ENCODE measurements at regions not wholly inside any gene's neighbourhood (a gene's known extent, or its start where the extent isn't known, plus 50 kb on each side); places are given as distances from the start of the nearest gene placed in this dataset.

DNA sequence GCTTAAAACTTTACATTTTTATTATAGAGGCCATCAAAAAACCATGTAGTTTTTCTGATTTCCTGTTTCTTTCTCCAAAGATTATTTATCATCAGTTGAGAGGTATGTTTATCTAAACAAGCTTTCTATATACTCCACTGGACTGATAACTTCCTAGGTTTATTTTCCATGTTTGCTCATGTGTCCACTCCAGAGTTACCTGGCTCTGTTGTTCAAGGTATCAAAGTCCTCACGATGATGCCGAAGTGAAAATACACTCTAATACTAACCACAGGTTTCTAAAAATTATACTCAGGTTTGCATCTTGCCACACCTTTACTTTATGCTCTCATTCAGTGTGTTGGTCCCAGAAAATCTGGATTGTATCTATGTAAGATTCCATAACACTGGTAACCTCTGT lies 287.9 kb upstream of the GULP1 start:
- WGBS (ENCODE audit: insufficient coverage) = 50% methylated on average over 2 of the region's 2 CpGs
- no peak overlapping the region for H3K27ac ChIP-seq (ENCODE audit: insufficient read depth in 1 of 2, low read depth in 1 of 2, low read length in 2 of 2, poor library complexity in 1 of 2, severe bottlenecking in 2 of 2)
- no peak for DNase-seq
- CTCF ChIA-PET = no interaction called here
- no peaks in the 10 kb centered on the region for H3K27me3 ChIP-seq (replicated peaks in 2 of 5; ENCODE audit: control insufficient read depth in 4 of 5, insufficient read depth in 5 of 5, low read length in 4 of 5)
- H3K36me3 ChIP-seq (ENCODE audit: control insufficient read depth in 4 of 4, insufficient read depth in 4 of 4, low read length in 3 of 4) = no peaks in the 10 kb centered on the region
- H3K9me3 ChIP-seq (ENCODE audit: control extremely low read depth in 1 of 5, control insufficient read depth in 4 of 5, insufficient read depth in 2 of 5, low read depth in 1 of 5, low read length in 4 of 5) = no peaks in the 10 kb centered on the region
- no peak overlapping the region for H3K4me3 ChIP-seq (ENCODE audit: control insufficient read depth in 1 of 7, extremely low read depth in 1 of 7, insufficient read depth in 4 of 7, low read depth in 2 of 7, low read length in 6 of 7)
- POLR2A ChIA-PET = no interaction called here
- no peaks in the 10 kb centered on the region for H3K4me1 ChIP-seq (ENCODE audit: control extremely low read depth in 1 of 4, control insufficient read depth in 4 of 4, insufficient read depth in 4 of 4, low read length in 3 of 4)

GRCh38 chr2:188013767-188014166 lies 277.9 kb upstream of the GULP1 start:
- CTCF ChIA-PET = no interaction called here
- Histone ChIP-seq H3K36me3 (ENCODE audit: control insufficient read depth in 4 of 4, insufficient read depth in 4 of 4, low read length in 3 of 4) (no peaks in the 10 kb centered on the region), H3K4me3 (ENCODE audit: control insufficient read depth in 1 of 7, extremely low read depth in 1 of 7, insufficient read depth in 4 of 7, low read depth in 2 of 7, low read length in 6 of 7) (no peak overlapping the region), H3K4me1 (ENCODE audit: control extremely low read depth in 1 of 4, control insufficient read depth in 4 of 4, insufficient read depth in 4 of 4, low read length in 3 of 4) (no peaks in the 10 kb centered on the region), H3K27me3 (replicated peaks in 2 of 5; ENCODE audit: control insufficient read depth in 4 of 5, insufficient read depth in 5 of 5, low read length in 4 of 5) (no peaks in the 10 kb centered on the region), H3K27ac (ENCODE audit: insufficient read depth in 1 of 2, low read depth in 1 of 2, low read length in 2 of 2, poor library complexity in 1 of 2, severe bottlenecking in 2 of 2) (no peak overlapping the region), H3K9me3 (ENCODE audit: control extremely low read depth in 1 of 5, control insufficient read depth in 4 of 5, insufficient read depth in 2 of 5, low read depth in 1 of 5, low read length in 4 of 5) (no peaks in the 10 kb centered on the region)
- POLR2A ChIA-PET = no interaction called here
- no peak for DNase-seq

DNA sequence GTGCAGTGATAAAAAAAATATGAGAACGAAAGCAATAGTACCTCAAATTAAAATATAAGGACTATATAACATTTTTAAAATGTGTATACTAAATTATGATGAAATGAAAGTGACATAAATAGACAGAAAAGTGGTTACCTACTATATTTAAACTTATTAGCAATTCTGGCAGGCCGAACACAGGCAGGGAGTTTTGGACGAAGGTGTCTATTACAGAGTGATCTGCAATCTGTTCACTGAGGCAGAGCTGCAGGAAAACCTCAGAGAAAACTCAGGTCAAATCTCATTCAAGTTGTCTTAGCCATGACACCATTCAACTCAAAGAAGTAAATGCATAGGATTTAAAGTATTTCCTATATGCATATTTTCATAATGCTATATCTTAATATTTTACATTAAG lies 274.8 kb upstream of the GULP1 start:
- ChIA-PET POLR2A (no interaction called here), CTCF (interaction anchor here (1.5 kb wide), 1 partner anchor 11 kb away, joined by 3 read pairs; no protein-coding TSS in a partner anchor)
- 80% methylated on average over 1 of the region's 3 CpGs for WGBS (ENCODE audit: insufficient coverage)
- no peak for DNase-seq
- H3K4me3 ChIP-seq (ENCODE audit: control insufficient read depth in 1 of 7, extremely low read depth in 1 of 7, insufficient read depth in 4 of 7, low read depth in 2 of 7, low read length in 6 of 7) = no peak overlapping the region
- no peaks in the 10 kb centered on the region for H3K36me3 ChIP-seq (ENCODE audit: control insufficient read depth in 4 of 4, insufficient read depth in 4 of 4, low read length in 3 of 4)
- H3K4me1 ChIP-seq (ENCODE audit: control extremely low read depth in 1 of 4, control insufficient read depth in 4 of 4, insufficient read depth in 4 of 4, low read length in 3 of 4) = no peaks in the 10 kb centered on the region
- H3K27me3 ChIP-seq (replicated peaks in 2 of 5; ENCODE audit: control insufficient read depth in 4 of 5, insufficient read depth in 5 of 5, low read length in 4 of 5) = no peaks in the 10 kb centered on the region
- H3K27ac ChIP-seq (ENCODE audit: insufficient read depth in 1 of 2, low read depth in 1 of 2, low read length in 2 of 2, poor library complexity in 1 of 2, severe bottlenecking in 2 of 2) = no peak overlapping the region
- peaks cover 0 to 10% (median 0%) of the 10 kb centered on the region in 5 experiments for H3K9me3 ChIP-seq (ENCODE audit: control extremely low read depth in 1 of 5, control insufficient read depth in 4 of 5, insufficient read depth in 2 of 5, low read depth in 1 of 5, low read length in 4 of 5)

DNA sequence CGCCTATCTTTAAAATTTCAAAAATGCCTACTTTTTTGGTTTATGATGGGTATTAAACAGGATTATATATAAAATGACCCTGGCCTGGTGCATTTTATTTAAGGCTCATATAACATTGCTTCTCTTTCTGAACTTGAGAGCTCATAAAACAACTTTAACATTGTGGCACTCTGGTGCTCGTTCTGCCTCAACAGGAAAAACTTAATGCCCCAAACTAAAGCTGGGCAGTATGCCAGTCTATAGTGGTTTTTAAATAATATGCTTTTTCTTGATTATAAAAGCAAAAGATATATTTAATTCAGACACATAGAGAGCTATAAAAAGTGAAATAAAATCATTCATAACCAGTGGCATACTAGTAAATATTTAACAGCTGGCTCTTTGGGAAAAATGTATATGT lies 269.3 kb upstream of the GULP1 start:
- WGBS (ENCODE audit: insufficient coverage) = no CpG with 5 or more reads among the region's 2 CpGs
- no peaks in the 10 kb centered on the region for H3K4me1 ChIP-seq (ENCODE audit: control extremely low read depth in 1 of 4, control insufficient read depth in 4 of 4, insufficient read depth in 4 of 4, low read length in 3 of 4)
- no peaks in the 10 kb centered on the region for H3K27me3 ChIP-seq (replicated peaks in 2 of 5; ENCODE audit: control insufficient read depth in 4 of 5, insufficient read depth in 5 of 5, low read length in 4 of 5)
- no peaks in the 10 kb centered on the region for H3K36me3 ChIP-seq (ENCODE audit: control insufficient read depth in 4 of 4, insufficient read depth in 4 of 4, low read length in 3 of 4)
- H3K4me3 ChIP-seq (ENCODE audit: control insufficient read depth in 1 of 7, extremely low read depth in 1 of 7, insufficient read depth in 4 of 7, low read depth in 2 of 7, low read length in 6 of 7) = no peak overlapping the region
- H3K9me3 ChIP-seq (ENCODE audit: control extremely low read depth in 1 of 5, control insufficient read depth in 4 of 5, insufficient read depth in 2 of 5, low read depth in 1 of 5, low read length in 4 of 5) = peaks cover 0 to 10% (median 0%) of the 10 kb centered on the region in 5 experiments
- ChIA-PET POLR2A (no interaction called here), CTCF (no interaction called here)
- no peak overlapping the region for H3K27ac ChIP-seq (ENCODE audit: insufficient read depth in 1 of 2, low read depth in 1 of 2, low read length in 2 of 2, poor library complexity in 1 of 2, severe bottlenecking in 2 of 2)
- no peak for DNase-seq

GRCh38 chr2:188023035-188023434 lies 268.6 kb upstream of the GULP1 start:
- no peaks in the 10 kb centered on the region for H3K4me1 ChIP-seq (ENCODE audit: control extremely low read depth in 1 of 4, control insufficient read depth in 4 of 4, insufficient read depth in 4 of 4, low read length in 3 of 4)
- no peaks in the 10 kb centered on the region for H3K27me3 ChIP-seq (replicated peaks in 2 of 5; ENCODE audit: control insufficient read depth in 4 of 5, insufficient read depth in 5 of 5, low read length in 4 of 5)
- ChIA-PET CTCF (no interaction called here), POLR2A (no interaction called here)
- H3K9me3 ChIP-seq (ENCODE audit: control extremely low read depth in 1 of 5, control insufficient read depth in 4 of 5, insufficient read depth in 2 of 5, low read depth in 1 of 5, low read length in 4 of 5) = peaks cover 0 to 10% (median 0%) of the 10 kb centered on the region in 5 experiments
- H3K36me3 ChIP-seq (ENCODE audit: control insufficient read depth in 4 of 4, insufficient read depth in 4 of 4, low read length in 3 of 4) = no peaks in the 10 kb centered on the region
- H3K27ac ChIP-seq (ENCODE audit: insufficient read depth in 1 of 2, low read depth in 1 of 2, low read length in 2 of 2, poor library complexity in 1 of 2, severe bottlenecking in 2 of 2) = no peak overlapping the region
- WGBS (ENCODE audit: insufficient coverage) = no CpG with 5 or more reads among the region's 1 CpG
- no peak for DNase-seq
- no peak overlapping the region for H3K4me3 ChIP-seq (ENCODE audit: control insufficient read depth in 1 of 7, extremely low read depth in 1 of 7, insufficient read depth in 4 of 7, low read depth in 2 of 7, low read length in 6 of 7)

DNA sequence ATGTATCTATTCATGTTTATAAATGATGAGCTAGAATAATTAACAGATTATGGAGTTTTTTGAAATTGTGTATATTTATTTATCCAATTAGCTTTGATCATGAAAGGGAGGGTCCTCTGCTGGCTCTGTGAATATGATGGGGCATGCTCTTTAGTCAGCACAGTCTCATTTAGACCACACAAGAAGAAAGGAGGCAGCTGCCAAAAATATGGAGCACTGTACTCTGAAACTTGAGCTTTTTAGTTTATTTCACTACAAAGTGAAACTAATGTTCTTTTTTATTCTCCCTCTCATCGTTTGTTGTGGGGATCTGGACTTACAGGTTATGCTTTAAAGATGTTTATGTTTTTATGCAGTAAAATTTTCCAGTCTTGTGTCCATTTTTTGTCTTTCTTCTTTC lies 266.9 kb upstream of the GULP1 start:
- no peak overlapping the region for H3K4me3 ChIP-seq (ENCODE audit: control insufficient read depth in 1 of 7, extremely low read depth in 1 of 7, insufficient read depth in 4 of 7, low read depth in 2 of 7, low read length in 6 of 7)
- H3K9me3 ChIP-seq (ENCODE audit: control extremely low read depth in 1 of 5, control insufficient read depth in 4 of 5, insufficient read depth in 2 of 5, low read depth in 1 of 5, low read length in 4 of 5) = peaks cover 0 to 5% (median 0%) of the 10 kb centered on the region in 5 experiments
- DNase-seq = no peak
- ChIA-PET POLR2A (no interaction called here), CTCF (no interaction called here)
- WGBS (ENCODE audit: insufficient coverage) = no CpG with 5 or more reads among the region's 1 CpG
- no peaks in the 10 kb centered on the region for H3K27me3 ChIP-seq (replicated peaks in 2 of 5; ENCODE audit: control insufficient read depth in 4 of 5, insufficient read depth in 5 of 5, low read length in 4 of 5)
- no peaks in the 10 kb centered on the region for H3K4me1 ChIP-seq (ENCODE audit: control extremely low read depth in 1 of 4, control insufficient read depth in 4 of 4, insufficient read depth in 4 of 4, low read length in 3 of 4)
- H3K36me3 ChIP-seq (ENCODE audit: control insufficient read depth in 4 of 4, insufficient read depth in 4 of 4, low read length in 3 of 4) = no peaks in the 10 kb centered on the region
- no peak overlapping the region for H3K27ac ChIP-seq (ENCODE audit: insufficient read depth in 1 of 2, low read depth in 1 of 2, low read length in 2 of 2, poor library complexity in 1 of 2, severe bottlenecking in 2 of 2)

- POLR2A ChIA-PET = no interaction called here
- Histone ChIP-seq H3K4me3 (ENCODE audit: control insufficient read depth in 1 of 7, extremely low read depth in 1 of 7, insufficient read depth in 4 of 7, low read depth in 2 of 7, low read length in 6 of 7) (no peak overlapping the region), H3K27ac (ENCODE audit: insufficient read depth in 1 of 2, low read depth in 1 of 2, low read length in 2 of 2, poor library complexity in 1 of 2, severe bottlenecking in 2 of 2) (no peak overlapping the region), H3K36me3 (ENCODE audit: control insufficient read depth in 4 of 4, insufficient read depth in 4 of 4, low read length in 3 of 4) (no peaks in the 10 kb centered on the region), H3K9me3 (ENCODE audit: control extremely low read depth in 1 of 5, control insufficient read depth in 4 of 5, insufficient read depth in 2 of 5, low read depth in 1 of 5, low read length in 4 of 5) (no peaks in the 10 kb centered on the region), H3K4me1 (ENCODE audit: control extremely low read depth in 1 of 4, control insufficient read depth in 4 of 4, insufficient read depth in 4 of 4, low read length in 3 of 4) (no peaks in the 10 kb centered on the region), H3K27me3 (replicated peaks in 2 of 5; ENCODE audit: control insufficient read depth in 4 of 5, insufficient read depth in 5 of 5, low read length in 4 of 5) (no peaks in the 10 kb centered on the region)
- 89% methylated on average over 3 of the region's 4 CpGs for WGBS (ENCODE audit: insufficient coverage)
- DNase-seq = no peak
- CTCF ChIA-PET = interaction anchor here (1.0 kb wide), 1 partner anchor 11 kb away, joined by 3 read pairs; no protein-coding TSS in a partner anchor
Measured at GRCh38 chr2:188028739-188029138, 262.9 kb upstream of the GULP1 start.
